Neural progenitor cell (in vitro differentiated cells): ENCODE measurements at regions not wholly inside any gene's neighbourhood (a gene's known extent, or its start where the extent isn't known, plus 50 kb on each side); places are given as distances from the start of the nearest gene placed in this dataset.
A peak's percentile ranks its signal among the peaks of the same experiment; 100 is the strongest.

Experiments used
- DNase-seq: peaks from one replicate; pipeline ENCODE4 v3.0.0-alpha.2; 2016; ENCODE audit warnings: low spot score
- H2AFZ ChIP-seq: fragments of 200-600 bp; sonication (generic); replicated peaks from 2 replicates; pipeline ENCODE4 v1.6.1; 2016; ENCODE audit warnings: antibody characterized with exemption
- H3F3A ChIP-seq: fragments of 200-600 bp; sonication (generic); 2 replicates; pipeline ENCODE4 v1.6.1; 2016; ENCODE audit warnings: antibody characterized with exemption, low read depth
- H3K27ac ChIP-seq: fragments of 200-600 bp; sonication (generic); 2 replicates; pipeline ENCODE4 v1.5.1; 2016; ENCODE audit warnings: mild to moderate bottlenecking
- H3K27me3 ChIP-seq: fragments of 200-600 bp; sonication (generic); 2 replicates; pipeline ENCODE4 v1.6.1; 2016; ENCODE audit warnings: mild to moderate bottlenecking, moderate library complexity
- H3K36me3 ChIP-seq: fragments of 200-600 bp; sonication (generic); 2 replicates; pipeline ENCODE4 v1.5.1; 2016
- H3K4me1 ChIP-seq: fragments of 200-600 bp; sonication (generic); 2 replicates; pipeline ENCODE4 v1.6.1; 2016; ENCODE audit warnings: mixed run types
- H3K4me2 ChIP-seq: fragments of 200-600 bp; sonication (generic); 2 replicates; pipeline ENCODE4 v1.6.1; 2016
- H3K4me3 ChIP-seq: fragments of 200-600 bp; sonication (generic); 2 replicates; pipeline ENCODE4 v1.5.1; 2016
- H3K79me2 ChIP-seq: fragments of 200-600 bp; sonication (generic); 2 replicates; pipeline ENCODE4 v1.6.1; 2016; ENCODE audit warnings: low read depth
- H3K9ac ChIP-seq: fragments of 200-600 bp; sonication (generic); 2 replicates; pipeline ENCODE4 v1.6.1; 2016
- H3K9me3 ChIP-seq: fragments of 200-600 bp; sonication (generic); 2 replicates; pipeline ENCODE4 v1.5.1; 2016; ENCODE audit warnings: low read depth
- H4K20me1 ChIP-seq: fragments of 200-600 bp; sonication (generic); 2 replicates; pipeline ENCODE4 v1.6.1; 2016; ENCODE audit warnings: low read depth
- H3K27ac Mint-ChIP-seq: 3 replicates; pipeline ENCODE4 v1.8.0; 2021; ENCODE audit warnings: mixed read lengths
- H3K27me3 Mint-ChIP-seq: 2 replicates; pipeline ENCODE4 v1.8.0; 2022; ENCODE audit warnings: low read depth, mild to moderate bottlenecking, inconsistent platforms, moderate library complexity, mixed read lengths; ENCODE audit not compliant: insufficient read depth
- H3K36me3 Mint-ChIP-seq: 3 replicates; pipeline ENCODE4 v1.8.0; 2021; ENCODE audit warnings: mixed read lengths
- H3K4me1 Mint-ChIP-seq: 3 replicates; pipeline ENCODE4 v1.8.0; 2021; ENCODE audit warnings: mixed read lengths
- H3K4me3 Mint-ChIP-seq: 3 replicates; pipeline ENCODE4 v1.8.0; 2021; ENCODE audit warnings: mild to moderate bottlenecking, moderate library complexity, mixed read lengths
- H3K9me3 Mint-ChIP-seq: 3 replicates; pipeline ENCODE4 v1.8.0; 2020; ENCODE audit warnings: mixed read lengths
- EZH2 ChIP-seq: fragments of 200-600 bp; sonication (generic); IDR thresholded peaks from 2 replicates; pipeline ENCODE4 v1.6.1; 2017; ENCODE audit warnings: antibody characterized with exemption, mild to moderate bottlenecking, moderate library complexity
- EZH2phosphoT487 ChIP-seq: fragments of 200-600 bp; sonication (generic); IDR thresholded peaks from 2 replicates; pipeline ENCODE4 v1.6.1; 2017; ENCODE audit warnings: antibody characterized with exemption
- TF ChIP-seq, protein P1 (sequence below): fragments of 200-600 bp; sonication (generic); IDR thresholded peaks from 2 replicates; pipeline ENCODE4 v1.5.1; 2017; ENCODE audit warnings: antibody characterized with exemption, mild to moderate bottlenecking

DNA sequence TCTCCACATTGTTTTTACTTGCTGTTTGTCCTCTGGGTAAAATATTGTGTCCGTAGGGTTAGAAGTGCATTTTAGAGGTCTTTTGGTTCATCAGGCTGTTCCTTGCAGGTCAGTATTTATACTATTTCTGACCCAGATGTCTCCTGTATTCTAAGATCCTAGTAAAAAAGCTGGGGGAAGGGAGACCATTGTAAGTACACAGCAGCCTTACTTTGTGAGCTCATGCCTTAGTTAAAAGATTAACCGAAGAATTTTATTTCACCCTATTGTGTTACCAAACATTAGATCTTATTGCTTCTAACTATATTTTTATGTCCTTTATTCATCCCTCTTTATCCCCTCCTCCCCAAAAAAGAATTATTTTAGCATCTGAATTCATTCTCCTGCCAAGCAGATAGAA, 444.1 kb upstream of the RBFOX1 start:
- no peak for DNase-seq
- no peak overlapping the region for H3K27ac Mint-ChIP-seq
- Histone ChIP-seq H2AFZ (no peak overlapping the region), H3F3A (no peaks in the 10 kb centered on the region), H3K36me3 (no peaks in the 10 kb centered on the region), H3K4me3 (no peak overlapping the region), H3K79me2 (no peaks in the 10 kb centered on the region), H3K27me3 (peaks cover 2% of the 10 kb centered on the region), H3K27ac (peak overlapping the region; percentile 51), H3K9ac (no peak overlapping the region), H3K9me3 (no peaks in the 10 kb centered on the region), H4K20me1 (no peaks in the 10 kb centered on the region), H3K4me2 (peak overlapping the region; percentile 44), H3K4me1 (peaks cover 47% of the 10 kb centered on the region)
- H3K4me1 Mint-ChIP-seq, result peaks cover 31% of the 10 kb centered on the region
- no peaks in the 10 kb centered on the region for H3K9me3 Mint-ChIP-seq
- H3K4me3 Mint-ChIP-seq, result no peak overlapping the region
- peaks cover 2% of the 10 kb centered on the region for H3K27me3 Mint-ChIP-seq
- H3K36me3 Mint-ChIP-seq, result no peaks in the 10 kb centered on the region
- no peak for TF ChIP-seq EZH2phosphoT487
- TF ChIP-seq EZH2, result no peak
- TF ChIP-seq, protein P1, sequence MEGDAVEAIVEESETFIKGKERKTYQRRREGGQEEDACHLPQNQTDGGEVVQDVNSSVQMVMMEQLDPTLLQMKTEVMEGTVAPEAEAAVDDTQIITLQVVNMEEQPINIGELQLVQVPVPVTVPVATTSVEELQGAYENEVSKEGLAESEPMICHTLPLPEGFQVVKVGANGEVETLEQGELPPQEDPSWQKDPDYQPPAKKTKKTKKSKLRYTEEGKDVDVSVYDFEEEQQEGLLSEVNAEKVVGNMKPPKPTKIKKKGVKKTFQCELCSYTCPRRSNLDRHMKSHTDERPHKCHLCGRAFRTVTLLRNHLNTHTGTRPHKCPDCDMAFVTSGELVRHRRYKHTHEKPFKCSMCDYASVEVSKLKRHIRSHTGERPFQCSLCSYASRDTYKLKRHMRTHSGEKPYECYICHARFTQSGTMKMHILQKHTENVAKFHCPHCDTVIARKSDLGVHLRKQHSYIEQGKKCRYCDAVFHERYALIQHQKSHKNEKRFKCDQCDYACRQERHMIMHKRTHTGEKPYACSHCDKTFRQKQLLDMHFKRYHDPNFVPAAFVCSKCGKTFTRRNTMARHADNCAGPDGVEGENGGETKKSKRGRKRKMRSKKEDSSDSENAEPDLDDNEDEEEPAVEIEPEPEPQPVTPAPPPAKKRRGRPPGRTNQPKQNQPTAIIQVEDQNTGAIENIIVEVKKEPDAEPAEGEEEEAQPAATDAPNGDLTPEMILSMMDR, result no peak

DNA sequence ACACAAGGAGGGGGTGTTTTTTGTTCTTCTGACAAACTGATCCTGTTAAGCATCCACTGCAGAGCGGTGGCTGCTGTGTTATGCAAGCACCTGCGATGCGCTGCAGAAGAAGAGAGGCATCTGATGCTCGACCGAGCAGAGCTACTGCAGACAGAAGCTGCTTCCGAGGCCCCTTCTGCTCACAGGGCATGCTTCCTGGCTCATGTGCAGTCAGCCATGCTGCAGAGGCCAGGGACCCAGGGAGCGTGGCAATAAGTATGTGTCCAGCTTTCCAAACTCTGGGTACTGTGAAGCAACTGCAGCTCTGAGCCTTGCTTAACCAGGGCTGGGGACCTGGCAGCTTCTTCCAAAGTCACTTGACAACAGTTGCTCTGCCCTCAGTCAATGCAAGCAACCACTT, 448.6 kb upstream of the RBFOX1 start:
- Mint-ChIP-seq H3K36me3 (no peaks in the 10 kb centered on the region), H3K27ac (no peak overlapping the region), H3K27me3 (peaks cover 2% of the 10 kb centered on the region), H3K9me3 (no peaks in the 10 kb centered on the region), H3K4me1 (peaks cover 14% of the 10 kb centered on the region), H3K4me3 (no peak overlapping the region)
- H3K27me3 ChIP-seq, result peaks cover 29% of the 10 kb centered on the region
- H2AFZ ChIP-seq, result peak overlapping the region; percentile 80
- no peak overlapping the region for H3K27ac ChIP-seq
- H3K9ac ChIP-seq, result no peak overlapping the region
- H3K9me3 ChIP-seq, result no peaks in the 10 kb centered on the region
- no peak overlapping the region for H3K4me2 ChIP-seq
- no peak overlapping the region for H3K4me3 ChIP-seq
- no peaks in the 10 kb centered on the region for H3K36me3 ChIP-seq
- no peaks in the 10 kb centered on the region for H4K20me1 ChIP-seq
- H3F3A ChIP-seq, result no peaks in the 10 kb centered on the region
- peaks cover 17% of the 10 kb centered on the region for H3K4me1 ChIP-seq
- H3K79me2 ChIP-seq, result no peaks in the 10 kb centered on the region
- TF ChIP-seq, protein P1, result no peak
- TF ChIP-seq EZH2, result no peak
- TF ChIP-seq EZH2phosphoT487, result no peak
- DNase-seq, result peak; percentile 49

DNA sequence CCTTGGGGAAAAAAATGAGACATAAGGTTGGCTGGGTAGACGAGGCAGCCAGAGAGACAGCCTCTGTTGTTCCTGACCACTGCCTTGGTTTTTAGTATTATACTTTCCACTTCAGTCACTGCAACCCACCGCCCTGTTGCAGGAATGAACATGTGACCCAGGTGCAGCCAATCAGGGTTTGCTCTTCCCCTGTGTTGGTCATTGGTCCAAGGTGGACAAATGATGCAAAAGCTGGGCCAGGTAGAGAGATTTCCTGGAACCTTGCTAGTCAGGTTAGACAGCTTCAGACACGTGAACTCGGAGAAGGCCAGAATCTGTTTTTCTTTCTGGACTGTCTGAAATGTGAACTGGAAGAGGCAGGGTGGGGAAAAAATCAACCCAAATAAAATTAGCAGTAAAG, 452.4 kb upstream of the RBFOX1 start:
- Mint-ChIP-seq H3K4me1 (peaks cover 23% of the 10 kb centered on the region), H3K27ac (no peak overlapping the region), H3K36me3 (no peaks in the 10 kb centered on the region), H3K9me3 (no peaks in the 10 kb centered on the region), H3K27me3 (no peaks in the 10 kb centered on the region), H3K4me3 (no peak overlapping the region)
- no peak overlapping the region for H3K4me2 ChIP-seq
- no peak overlapping the region for H3K4me3 ChIP-seq
- no peak overlapping the region for H3K27ac ChIP-seq
- H4K20me1 ChIP-seq, result no peaks in the 10 kb centered on the region
- peaks cover 29% of the 10 kb centered on the region for H3K27me3 ChIP-seq
- H3K79me2 ChIP-seq, result no peaks in the 10 kb centered on the region
- H3K9ac ChIP-seq, result no peak overlapping the region
- no peaks in the 10 kb centered on the region for H3F3A ChIP-seq
- H3K36me3 ChIP-seq, result no peaks in the 10 kb centered on the region
- no peak overlapping the region for H2AFZ ChIP-seq
- TF ChIP-seq, protein P1, result no peak
- TF ChIP-seq EZH2, result no peak
- TF ChIP-seq EZH2phosphoT487, result no peak
- H3K9me3 ChIP-seq, result no peaks in the 10 kb centered on the region
- no peak for DNase-seq
- H3K4me1 ChIP-seq, result peaks cover 6% of the 10 kb centered on the region
